Right lobe of liver (tissue), 6 donors: ENCODE measurements at regions not wholly inside any gene's neighbourhood (a gene's known extent, or its start where the extent isn't known, plus 50 kb on each side); places are given as distances from the start of the nearest gene placed in this dataset.
A peak's percentile ranks its signal among the peaks of the same experiment; 100 is the strongest.

ENCODE experiments used
- ATAC-seq, 4 donors: fragments of 200-7000 bp; cut with Tn5 transposase; one replicate each; pipeline ENCODE4 v1.9.1; 2020; ENCODE audit warnings: mild to moderate bottlenecking in 4 of 4, moderate library complexity in 4 of 4
- DNase-seq, 3 donors: peaks; one replicate each; pipeline ENCODE4 v3.0.0-alpha.2; 2020
- H3K27ac ChIP-seq, 3 donors: fragments of 200-600 bp; one replicate each; pipeline ENCODE4 v1.8.0; 2022
- H3K27me3 ChIP-seq, 2 donors: fragments of 200-600 bp; one replicate each; pipeline ENCODE4 v1.8.0; 2022
- H3K36me3 ChIP-seq, 4 donors: fragments of 200-600 bp; sonication (generic) in 1 of 4; one replicate each; pipeline versions ENCODE4 v1.5.1 to v1.8.0; 2017 to 2022; ENCODE audit warnings: control low read depth in 1 of 4
- H3K4me1 ChIP-seq, 4 donors: fragments of 200-600 bp; sonication (generic) in 1 of 4; one replicate each; pipeline versions ENCODE4 v1.5.1 to v1.8.0; 2017 to 2022; ENCODE audit warnings: control low read depth in 1 of 4
- H3K4me3 ChIP-seq, 3 donors: fragments of 200-600 bp; one replicate each; pipeline ENCODE4 v1.8.0; 2022
- H3K9me3 ChIP-seq, 4 donors: fragments of 200-600 bp; sonication (generic) in 1 of 4; one replicate each; pipeline versions ENCODE4 v1.5.1 to v1.8.0; 2017 to 2022; ENCODE audit warnings: control low read depth in 1 of 4
- POLR2A ChIP-seq: fragments of 450-650 bp; IDR thresholded peaks from one replicate; pipeline ENCODE4 v1.6.1; 2017; ENCODE audit warnings: antibody characterized with exemption, mild to moderate bottlenecking
- WGBS: methylation state at CpG from one replicate; pipeline ENCODE4 v1.1.6; 2018; ENCODE audit warnings: low coverage, low lambda C conversion rate; ENCODE audit not compliant: insufficient coverage; ENCODE audit errors: missing lambda C conversion rate; 5-methylcytosine and 5-hydroxymethylcytosine counted together
- intact Hi-C, 2 donors: fragments of 100-400 bp; cut with DNase I; formaldehyde crosslinking; loops; one replicate each; pipeline versions ENCODE4 v1.11.2 to v1.14.1; 2022
- TF ChIP-seq, protein P1 (sequence below), 4 donors: fragments of 200-600 bp in 3 of 4; fragments of 450-650 bp in 1 of 4; IDR thresholded peaks; one replicate each; pipeline versions ENCODE4 v1.5.1 to v1.8.0; 2016 to 2022; ENCODE audit warnings: antibody characterized with exemption in 4 of 4, mild to moderate bottlenecking in 2 of 4
- donor health status: DM: no; HTN: yes; CAD: no.
- donor health status: DM: no; HTN: no; CAD: no.
- donor health status: DM: no; HTN: no; CAD: no.
- donor health status: DM: no; HTN: yes; CAD: no.
- donor health status: DM: no; HTN: yes; CAD: no.

DNA sequence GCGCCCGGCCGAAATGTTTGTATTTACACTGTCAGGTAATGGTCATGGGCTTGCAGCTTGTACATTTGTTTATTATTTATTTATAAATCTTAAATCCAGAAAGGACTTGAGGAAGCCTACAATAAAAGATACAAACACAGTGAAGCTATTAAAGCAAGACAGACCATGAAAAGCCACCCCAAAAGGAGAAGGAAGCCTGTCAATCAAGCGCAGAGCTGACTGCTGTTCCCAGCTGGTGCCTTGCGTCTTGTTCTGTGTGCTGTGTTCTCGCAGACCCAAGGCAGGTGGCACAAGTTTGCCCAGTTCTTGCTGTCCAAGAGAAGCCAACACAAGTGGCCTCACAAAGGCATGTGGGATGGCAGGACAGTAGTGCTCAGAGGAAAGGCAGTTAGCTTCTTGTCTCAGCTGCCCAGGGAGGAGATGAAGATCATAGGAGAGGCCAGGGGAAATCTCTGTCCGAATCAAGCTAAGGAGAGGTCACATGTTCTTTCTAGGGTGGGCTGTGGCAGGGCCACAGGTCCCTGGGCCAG is 73.2 kb downstream of the SLC25A47 start:
- Histone ChIP-seq H3K27me3 (no peaks in the 10 kb centered on the region), H3K4me1 (peaks cover 0 to 17% (median 0%) of the 10 kb centered on the region in 4 donors), H3K36me3 (no peaks in the 10 kb centered on the region), H3K27ac (no peak overlapping the region), H3K9me3 (no peaks in the 10 kb centered on the region), H3K4me3 (no peak overlapping the region)
- DNase-seq: no peak
- intact Hi-C loops: no loop called here
- no peak for ATAC-seq
- no peak for TF ChIP-seq POLR2A
- TF ChIP-seq, protein P1, sequence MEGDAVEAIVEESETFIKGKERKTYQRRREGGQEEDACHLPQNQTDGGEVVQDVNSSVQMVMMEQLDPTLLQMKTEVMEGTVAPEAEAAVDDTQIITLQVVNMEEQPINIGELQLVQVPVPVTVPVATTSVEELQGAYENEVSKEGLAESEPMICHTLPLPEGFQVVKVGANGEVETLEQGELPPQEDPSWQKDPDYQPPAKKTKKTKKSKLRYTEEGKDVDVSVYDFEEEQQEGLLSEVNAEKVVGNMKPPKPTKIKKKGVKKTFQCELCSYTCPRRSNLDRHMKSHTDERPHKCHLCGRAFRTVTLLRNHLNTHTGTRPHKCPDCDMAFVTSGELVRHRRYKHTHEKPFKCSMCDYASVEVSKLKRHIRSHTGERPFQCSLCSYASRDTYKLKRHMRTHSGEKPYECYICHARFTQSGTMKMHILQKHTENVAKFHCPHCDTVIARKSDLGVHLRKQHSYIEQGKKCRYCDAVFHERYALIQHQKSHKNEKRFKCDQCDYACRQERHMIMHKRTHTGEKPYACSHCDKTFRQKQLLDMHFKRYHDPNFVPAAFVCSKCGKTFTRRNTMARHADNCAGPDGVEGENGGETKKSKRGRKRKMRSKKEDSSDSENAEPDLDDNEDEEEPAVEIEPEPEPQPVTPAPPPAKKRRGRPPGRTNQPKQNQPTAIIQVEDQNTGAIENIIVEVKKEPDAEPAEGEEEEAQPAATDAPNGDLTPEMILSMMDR (IDR thresholded peaks at IDR 0.05): no peak
- 87% methylated on average over 2 of the region's 7 CpGs for whole genome bisulfite sequencing

DNA sequence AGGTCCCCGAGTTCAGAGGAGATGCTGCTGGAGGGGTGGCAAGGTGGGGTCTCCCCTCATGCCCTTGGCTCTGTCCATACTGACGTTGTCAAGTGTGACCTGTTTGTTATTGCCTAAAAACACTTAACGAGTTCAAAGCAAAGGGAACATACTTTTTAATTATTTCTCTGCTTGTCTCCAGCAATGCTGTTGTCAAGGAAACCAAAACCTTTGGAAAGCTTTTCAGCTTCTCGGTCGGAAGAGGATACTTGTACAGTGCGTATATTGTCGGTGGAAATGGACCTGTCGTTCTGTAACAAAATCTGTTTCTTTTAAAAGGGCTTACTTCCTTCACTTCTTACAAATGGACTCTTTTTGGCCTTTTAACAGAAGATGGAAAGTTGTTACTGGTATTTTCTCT is 73.9 kb downstream of the SLC25A47 start:
- no peak for DNase-seq
- no peaks in the 10 kb centered on the region for H3K27me3 ChIP-seq
- peaks cover 0 to 17% (median 0%) of the 10 kb centered on the region in 4 donors for H3K4me1 ChIP-seq
- H3K27ac ChIP-seq: no peak overlapping the region
- no peaks in the 10 kb centered on the region for H3K9me3 ChIP-seq
- ATAC-seq: no peak
- intact Hi-C loops: no loop called here
- H3K4me3 ChIP-seq: no peak overlapping the region
- no peaks in the 10 kb centered on the region for H3K36me3 ChIP-seq
- TF ChIP-seq, protein P1 (IDR thresholded peaks at IDR 0.05): no peak
- no peak for TF ChIP-seq POLR2A
- 92% methylated on average over 6 of the region's 8 CpGs for WGBS

DNA sequence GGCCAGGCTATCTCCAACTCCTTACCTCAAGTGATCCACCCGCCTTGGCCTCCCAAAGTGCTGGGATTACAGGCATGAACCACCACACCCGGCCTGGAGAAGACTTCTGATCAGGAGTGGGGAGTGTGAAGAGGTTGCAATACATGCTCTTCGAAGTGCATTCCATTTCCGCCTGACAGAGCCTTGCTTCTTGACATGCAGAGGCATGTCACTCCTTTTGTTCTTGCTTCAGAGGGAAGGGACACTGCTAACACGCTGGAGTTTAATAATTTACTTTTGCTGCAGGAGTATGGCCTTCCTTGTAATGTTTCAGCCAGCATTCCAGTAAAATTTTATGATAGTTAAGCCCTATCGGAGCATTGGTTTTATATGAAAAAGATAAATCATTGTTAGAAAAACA is 74.9 kb downstream of the SLC25A47 start:
- Histone ChIP-seq H3K9me3 (no peaks in the 10 kb centered on the region), H3K4me1 (peaks cover 0 to 8% (median 0%) of the 10 kb centered on the region in 4 donors), H3K27ac (no peak overlapping the region), H3K4me3 (no peak overlapping the region), H3K27me3 (no peaks in the 10 kb centered on the region), H3K36me3 (no peaks in the 10 kb centered on the region)
- intact Hi-C loops: no loop called here
- TF ChIP-seq, protein P1 (IDR thresholded peaks at IDR 0.05): no peak
- no peak for TF ChIP-seq POLR2A
- ATAC-seq: peak in 2 of 4 donors; percentile 30 to 43
- WGBS: 44% methylated on average over 5 of the region's 6 CpGs
- no peak for DNase-seq

DNA sequence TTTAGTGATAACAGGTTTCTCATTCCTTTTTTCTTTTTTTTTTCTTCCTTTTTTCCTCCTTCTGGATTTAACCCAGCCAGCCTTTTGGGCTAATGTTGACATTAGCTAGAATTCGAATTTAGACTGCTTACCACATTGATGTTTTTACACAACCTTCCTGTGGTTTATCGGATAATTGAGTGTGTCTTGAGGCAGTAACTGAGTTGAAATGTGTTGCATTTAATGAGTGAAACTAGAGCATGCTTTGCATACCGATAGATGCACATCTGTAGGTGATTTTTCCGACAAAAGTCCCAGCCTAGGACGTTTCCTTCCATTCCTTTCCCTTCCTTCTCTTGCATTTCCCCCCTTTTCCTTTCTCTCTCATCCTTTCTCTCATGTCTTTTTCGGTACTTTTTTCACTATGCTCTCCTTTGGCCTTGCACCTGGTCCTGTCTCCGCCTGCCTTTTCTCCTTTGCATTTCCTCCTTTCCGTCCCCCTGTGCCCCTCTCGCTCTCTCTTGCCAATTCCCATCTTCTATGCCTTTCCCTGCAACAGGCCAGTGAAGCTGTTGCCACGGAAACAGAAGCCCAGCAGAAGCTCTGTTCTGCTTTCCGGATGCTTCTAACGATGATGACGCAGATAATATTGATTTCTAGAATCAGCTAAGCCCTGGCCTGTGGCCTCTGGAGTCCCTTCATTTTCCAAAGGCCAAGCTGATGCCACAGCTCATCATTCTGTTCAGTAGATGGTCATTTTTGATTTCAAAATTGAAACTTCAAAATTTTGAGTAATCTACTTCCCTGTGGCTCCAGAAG is 76.1 kb downstream of the SLC25A47 start:
- DNase-seq (no peak), ATAC-seq (no peak)
- Histone ChIP-seq H3K36me3 (no peaks in the 10 kb centered on the region), H3K4me3 (no peak overlapping the region), H3K4me1 (peaks cover 0 to 15% (median 0%) of the 10 kb centered on the region in 4 donors), H3K27ac (no peak overlapping the region), H3K27me3 (no peaks in the 10 kb centered on the region), H3K9me3 (no peaks in the 10 kb centered on the region)
- WGBS: 79% methylated on average over 13 of the region's 13 CpGs
- intact Hi-C loops: no loop called here
- TF ChIP-seq, protein P1 (IDR thresholded peaks at IDR 0.05): no peak
- no peak for TF ChIP-seq POLR2A
